H1 (cell line): ENCODE measurements at regions not wholly inside any gene's neighbourhood (a gene's known extent, or its start where the extent isn't known, plus 50 kb on each side); places are given as distances from the start of the nearest gene placed in this dataset.

Source experiments
- ASH2L ChIP-seq: fragments of 200-600, 300-600 bp; sonication (generic); IDR thresholded peaks from one replicate; pipeline ENCODE4 v1.7.1; 2017; ENCODE audit warnings: low read length
- FOSL1 ChIP-seq: IDR thresholded peaks from 2 replicates; pipeline ENCODE4 v1.6.1; 2011; ENCODE audit warnings: mild to moderate bottlenecking, low read depth, low read length, moderate library complexity; ENCODE audit not compliant: insufficient read depth
- NANOG ChIP-seq: IDR thresholded peaks from 2 replicates; pipeline ENCODE4 v1.6.1; 2011; ENCODE audit warnings: low read length, low read depth, mild to moderate bottlenecking, inconsistent platforms; ENCODE audit not compliant: insufficient read depth, poor library complexity, severe bottlenecking
- PHF8 ChIP-seq: fragments of 200-600 bp; sonication (generic); conservative IDR thresholded peaks from 2 replicates; pipeline ENCODE4 v1.7.1; 2012; ENCODE audit warnings: low read depth, mild to moderate bottlenecking, inconsistent platforms, low read length, moderate library complexity
- TCF12 ChIP-seq: IDR thresholded peaks from 2 replicates; pipeline ENCODE4 v1.6.1; 2011; ENCODE audit warnings: low read depth, mild to moderate bottlenecking, low read length

- TF ChIP-seq TCF12, result no peak
- TF ChIP-seq NANOG, result no peak
- TF ChIP-seq ASH2L, result no peak
- no peak for TF ChIP-seq PHF8
- TF ChIP-seq FOSL1, result no peak
- TF ChIP-seq, all 59 proteins: peak for 0
These were observed 186.2 kb upstream of the PRKCQ start (continued) for GRCh38 chr10:6766131-6766801.
